ENCODE measurements at regions not wholly inside any gene's neighbourhood (a gene's known extent, or its start where the extent isn't known, plus 50 kb on each side); places are given as distances from the start of the nearest gene placed in this dataset.

GRCh38 chr11:2077061-2077802 lies 62.0 kb downstream of the IGF2 start:
- intact Hi-C loops (cut with micrococcal nuclease) (no loop called here), in situ Hi-C loops (cut with MboI) (no loop called here)
- 0% methylated on average over 6 of the region's 6 CpGs for WGBS (ENCODE audit: insufficient coverage, low coverage, missing lambda C conversion rate)
- Histone ChIP-seq H3K9me3 (replicated peaks; ENCODE audit: control insufficient read depth, insufficient read depth, low read depth, low read length) (no peaks in the 10 kb centered on the region), H4K20me1 (replicated peaks; ENCODE audit: control insufficient read depth, insufficient read depth, low read length) (peaks cover 3% of the 10 kb centered on the region; the same call in 1 of the 2 replicates), H3K27me3 (ENCODE audit: control insufficient read depth in 2 of 2, insufficient read depth in 2 of 2, low read length in 2 of 2) (peaks cover 8 to 47% of the 10 kb centered on the region in 2 experiments; a peak in 4 of 5 replicates), H3K79me2 (ENCODE audit: control insufficient read depth, insufficient read depth, low read length) (no peaks in the 10 kb centered on the region), H3K9ac (ENCODE audit: insufficient read depth in 1 of 2, low read depth in 2 of 2, low read length in 2 of 2) (no peak overlapping the region), H3K27ac (ENCODE audit: extremely low read depth, low read depth, low read length) (no peak overlapping the region), H3K36me3 (ENCODE audit: control insufficient read depth, insufficient read depth, low read length) (no peaks in the 10 kb centered on the region), H3K9me1 (ENCODE audit: control insufficient read depth, insufficient read depth, low read length) (no peaks in the 10 kb centered on the region), H3K4me2 (ENCODE audit: insufficient read depth, low read length) (no peak overlapping the region), H3K4me1 (replicated peaks in 1 of 2; ENCODE audit: control insufficient read depth in 2 of 2, insufficient read depth in 2 of 2, low read length in 2 of 2) (no peaks in the 10 kb centered on the region), H2AFZ (ENCODE audit: low read depth, low read length) (no peak overlapping the region), H3K4me3 (no peak overlapping the region)
- no TSS peak for BruUV-seq (replicated peaks)
- ChIA-PET CTCF (ENCODE audit: low intra/inter-chr PET ratio) (interaction anchor here (0.7 kb wide), 1 partner anchor 195 kb away, joined by 3 read pairs; no protein-coding TSS in a partner anchor), POLR2A (no interaction called here)
- no peak for DNase-seq (ENCODE audit: extremely low read depth in 1 of 4, low spot score in 3 of 4)
- no peak for ATAC-seq
- no peak for FAIRE-seq
- TF ChIP-seq KDM5B (IDR thresholded peaks at IDR 0.05; ENCODE audit: insufficient replicate concordance, low read depth, low read length) = no peak
- TF ChIP-seq EP300 (IDR thresholded peaks at IDR 0.05; ENCODE audit: low read length) = no peak
- no peak for TF ChIP-seq ZNF57 (CRISPR knock-in tag; IDR thresholded peaks at IDR 0.05)
- TF ChIP-seq ZNF175 (CRISPR knock-in tag; IDR thresholded peaks at IDR 0.05; ENCODE audit: low read depth) = no peak
- TF ChIP-seq BRF2 (IDR thresholded peaks at IDR 0.05; ENCODE audit: borderline replicate concordance, insufficient read depth, insufficient read length) = no peak
- TF ChIP-seq TEAD2 (tag; IDR thresholded peaks at IDR 0.05) = no peak
- no peak for TF ChIP-seq THRAP3 (IDR thresholded peaks at IDR 0.05; ENCODE audit: borderline replicate concordance)
- TF ChIP-seq BACH1 (tag; IDR thresholded peaks at IDR 0.05) = no peak
- TF ChIP-seq BRD4 (IDR thresholded peaks at IDR 0.05) = no peak
- TF ChIP-seq CBX8 (IDR thresholded peaks at IDR 0.05; ENCODE audit: borderline replicate concordance, extremely low read depth, low read depth, low read length, poor library complexity, severe bottlenecking) = no peak
- no peak for TF ChIP-seq HES1 (IDR thresholded peaks at IDR 0.05; ENCODE audit: low read depth)
- no peak for TF ChIP-seq CCNT2 (IDR thresholded peaks at IDR 0.05; ENCODE audit: borderline replicate concordance, extremely low read depth, insufficient read length, low read depth, low read length)
- TF ChIP-seq STAT5A (IDR thresholded peaks at IDR 0.05; ENCODE audit: borderline replicate concordance, low read length) = no peak
- no peak for TF ChIP-seq MITF (IDR thresholded peaks at IDR 0.05)
- no peak for TF ChIP-seq SNAPC5 (CRISPR knock-in tag; IDR thresholded peaks at IDR 0.05)
- TF ChIP-seq ZFP1 (CRISPR knock-in tag; IDR thresholded peaks at IDR 0.05) = no peak

Data from K562 (cell line).